ENCODE measurements at regions not wholly inside any gene's neighbourhood (a gene's known extent, or its start where the extent isn't known, plus 50 kb on each side); places are given as distances from the start of the nearest gene placed in this dataset.

GRCh38 chr2:104768694-104769093, 85.2 kb upstream of the POU3F3 start:
- no peak for TF ChIP-seq CTCF (IDR thresholded peaks at IDR 0.05; ENCODE audit: borderline replicate concordance, insufficient read depth, low read depth, low read length)
- H3K4me3 ChIP-seq (ENCODE audit: low read depth, low read length), result no peak overlapping the region

GRCh38 chr2:104769096-104769495, 84.8 kb upstream of the POU3F3 start:
- no peak overlapping the region for H3K4me3 ChIP-seq (ENCODE audit: low read depth, low read length)
- TF ChIP-seq CTCF (IDR thresholded peaks at IDR 0.05; ENCODE audit: borderline replicate concordance, insufficient read depth, low read depth, low read length), result no peak

GRCh38 chr2:104772996-104773395, 80.9 kb upstream of the POU3F3 start:
- TF ChIP-seq CTCF (IDR thresholded peaks at IDR 0.05; ENCODE audit: borderline replicate concordance, insufficient read depth, low read depth, low read length), result no peak
- no peak overlapping the region for H3K4me3 ChIP-seq (ENCODE audit: low read depth, low read length)

- no peak overlapping the region for H3K4me3 ChIP-seq (ENCODE audit: low read depth, low read length)
- TF ChIP-seq CTCF (IDR thresholded peaks at IDR 0.05; ENCODE audit: borderline replicate concordance, insufficient read depth, low read depth, low read length), result no peak
These were observed 79.3 kb upstream of the POU3F3 start for GRCh38 chr2:104774631-104775030.

DNA sequence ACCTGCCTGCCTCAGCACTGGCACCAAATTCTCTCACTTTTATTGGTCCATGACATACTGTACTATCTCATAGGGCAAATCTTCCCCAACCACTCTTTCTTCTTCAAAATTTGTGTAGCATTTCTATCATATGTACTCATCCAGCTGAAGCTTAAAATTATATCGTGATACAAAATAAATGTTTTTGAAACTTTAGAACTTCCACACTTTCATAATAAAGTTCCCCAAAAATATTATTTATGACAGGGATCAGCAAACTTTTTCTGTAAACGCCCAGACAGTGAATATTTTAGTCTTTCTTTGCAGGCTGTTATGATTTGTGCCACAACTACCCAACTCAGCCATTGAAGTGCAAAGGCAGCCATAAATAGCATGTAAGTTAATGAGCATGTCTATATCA, 76.2 kb upstream of the POU3F3 start:
- no peak overlapping the region for H3K4me3 ChIP-seq (ENCODE audit: low read depth, low read length)
- TF ChIP-seq CTCF (IDR thresholded peaks at IDR 0.05; ENCODE audit: borderline replicate concordance, insufficient read depth, low read depth, low read length), result no peak

DNA sequence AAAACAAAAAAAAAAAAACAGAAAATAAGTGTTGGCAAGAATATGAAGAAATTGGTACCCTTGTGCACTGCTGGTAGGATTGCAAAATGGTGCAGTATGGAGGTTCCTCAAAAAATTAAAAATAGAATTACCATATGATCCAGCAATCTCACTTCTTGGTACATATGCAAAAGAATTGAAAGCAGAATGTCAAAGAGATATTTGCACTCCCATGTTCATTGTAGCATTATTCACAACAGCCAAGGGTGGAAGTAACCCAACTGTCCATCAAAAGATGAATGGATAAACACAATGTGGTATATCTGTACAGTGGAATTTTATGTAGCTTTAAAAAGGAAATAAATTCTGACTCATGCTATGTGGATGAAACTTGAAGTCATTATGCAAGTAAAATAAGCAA, 72.8 kb upstream of the POU3F3 start:
- H3K4me3 ChIP-seq (ENCODE audit: low read depth, low read length), result no peak overlapping the region
- TF ChIP-seq CTCF (IDR thresholded peaks at IDR 0.05; ENCODE audit: borderline replicate concordance, insufficient read depth, low read depth, low read length), result no peak

GRCh38 chr2:104784264-104784663, 69.7 kb upstream of the POU3F3 start:
- no peak overlapping the region for H3K4me3 ChIP-seq (ENCODE audit: low read depth, low read length)
- no peak for TF ChIP-seq CTCF (IDR thresholded peaks at IDR 0.05; ENCODE audit: borderline replicate concordance, insufficient read depth, low read depth, low read length)
